ENCODE measurements at regions not wholly inside any gene's neighbourhood (a gene's known extent, or its start where the extent isn't known, plus 50 kb on each side); places are given as distances from the start of the nearest gene placed in this dataset.

- no peak for DNase-seq (ENCODE audit: low read depth, low spot score)
Observed at GRCh38 chr6:132244744-132245143, 156.5 kb downstream of the MOXD1 start.

GRCh38 chr6:132236744-132237143, 164.5 kb downstream of the MOXD1 start:
- DNase-seq (ENCODE audit: low read depth, low spot score): peak; percentile 35

DNA sequence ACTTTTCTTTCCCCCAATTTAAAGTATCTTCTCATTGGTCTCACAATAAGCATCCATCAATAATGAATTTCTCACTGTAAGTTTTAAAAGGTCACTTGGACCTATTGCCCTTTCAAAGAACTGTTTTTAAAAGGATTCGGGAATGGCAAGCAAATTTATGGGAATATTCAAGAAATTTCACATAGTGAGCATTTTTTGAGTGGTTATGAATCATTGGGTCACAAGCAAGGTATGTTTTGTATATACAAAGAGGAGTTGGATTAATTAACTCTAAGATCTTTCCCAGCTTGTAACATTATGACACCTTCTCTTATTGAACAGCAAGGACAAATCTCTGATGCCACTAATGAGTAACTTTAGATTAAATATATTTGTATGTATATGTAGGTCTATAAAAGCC, 165.0 kb downstream of the MOXD1 start:
- peak; percentile 30 for DNase-seq (ENCODE audit: low read depth, low spot score)

DNA sequence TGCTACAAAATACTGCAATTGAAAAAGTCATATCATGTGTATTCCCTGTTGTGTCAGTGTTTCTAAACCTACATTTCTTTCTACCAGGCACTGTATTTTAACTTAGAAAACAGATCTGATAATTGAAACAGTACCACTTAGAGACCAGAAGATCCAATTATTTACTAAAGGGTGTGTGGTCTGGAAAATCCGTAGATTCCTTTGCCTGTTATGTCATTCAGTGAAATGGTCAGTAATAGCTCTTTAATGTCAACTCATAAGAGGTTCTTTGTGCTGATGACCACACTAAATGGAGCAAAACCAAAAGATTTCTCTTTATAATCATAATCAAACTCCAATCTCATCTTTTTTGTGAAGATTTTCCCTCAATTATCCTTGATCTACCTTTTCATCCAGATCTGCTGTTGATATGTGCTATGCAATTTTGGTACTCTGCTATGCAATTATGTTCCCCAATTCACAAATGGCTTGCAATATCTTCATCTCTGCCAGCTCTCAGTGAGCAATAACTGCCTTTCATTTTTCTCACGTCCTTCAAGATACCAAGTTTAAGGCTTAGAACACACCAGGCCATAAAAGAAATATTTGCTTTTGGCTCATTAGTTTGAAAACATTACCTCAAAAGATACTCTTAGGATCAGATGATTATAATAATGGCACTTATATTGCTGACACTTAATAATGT, 165.5 kb downstream of the MOXD1 start:
- DNase-seq (ENCODE audit: low read depth, low spot score): peak; percentile 35

DNA sequence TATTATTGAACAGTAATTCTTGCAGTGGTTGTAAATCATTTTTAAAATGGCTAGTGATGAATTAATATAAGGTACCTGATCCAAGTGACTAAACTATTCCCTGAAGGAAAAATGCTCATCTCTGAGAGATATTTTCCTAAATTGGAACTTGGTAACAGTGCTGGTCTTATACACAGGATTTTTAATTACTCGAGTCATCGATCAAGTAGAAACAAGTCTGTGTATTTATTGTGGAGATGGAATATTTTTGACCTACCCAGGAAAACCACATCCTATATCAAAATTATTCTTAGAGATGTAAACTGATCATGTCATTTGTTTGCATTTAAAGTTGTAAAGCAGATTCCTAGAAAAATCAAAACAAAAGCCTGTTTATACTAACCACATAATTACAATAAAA, 166.9 kb downstream of the MOXD1 start:
- DNase-seq (ENCODE audit: low read depth, low spot score): no peak

DNA sequence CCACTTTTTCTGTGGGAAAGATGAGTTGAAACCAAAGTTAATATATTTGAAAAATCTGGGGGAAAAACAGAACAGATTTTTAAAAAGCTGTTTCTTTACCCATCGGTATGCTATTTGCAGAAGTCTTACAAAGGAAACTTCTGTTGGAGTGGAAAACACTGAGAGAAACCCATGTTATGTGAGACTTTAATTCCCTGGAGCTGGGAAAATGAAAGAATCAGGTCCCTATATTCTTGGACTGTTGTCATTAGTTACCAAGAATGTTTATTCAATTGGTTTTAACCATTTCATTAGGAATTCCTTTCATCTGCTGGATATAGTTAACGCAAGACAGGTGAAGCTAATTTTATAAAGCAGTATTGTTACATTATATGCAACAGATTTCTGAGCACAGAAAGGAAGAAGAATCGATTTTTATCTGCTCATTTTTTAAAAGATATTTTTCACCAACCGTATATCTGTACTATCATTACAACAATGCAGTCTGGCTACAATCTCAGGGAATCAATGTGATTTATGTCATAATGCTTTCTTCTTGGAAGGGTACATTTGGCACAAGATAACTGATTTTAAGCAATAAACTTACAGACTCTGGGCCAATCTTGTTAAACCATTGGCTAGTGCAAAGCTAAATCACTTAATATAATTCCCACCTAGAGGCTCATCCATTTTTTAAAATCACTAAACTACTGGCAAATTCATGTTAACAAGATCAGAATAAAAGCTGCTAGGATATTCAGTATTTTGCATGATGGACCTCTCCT, 170.0 kb downstream of the MOXD1 start:
- no peak for DNase-seq (ENCODE audit: low read depth, low spot score)

GRCh38 chr6:132228894-132229293, 172.4 kb downstream of the MOXD1 start:
- peak; percentile 49 for DNase-seq (ENCODE audit: low read depth, low spot score)

DNA sequence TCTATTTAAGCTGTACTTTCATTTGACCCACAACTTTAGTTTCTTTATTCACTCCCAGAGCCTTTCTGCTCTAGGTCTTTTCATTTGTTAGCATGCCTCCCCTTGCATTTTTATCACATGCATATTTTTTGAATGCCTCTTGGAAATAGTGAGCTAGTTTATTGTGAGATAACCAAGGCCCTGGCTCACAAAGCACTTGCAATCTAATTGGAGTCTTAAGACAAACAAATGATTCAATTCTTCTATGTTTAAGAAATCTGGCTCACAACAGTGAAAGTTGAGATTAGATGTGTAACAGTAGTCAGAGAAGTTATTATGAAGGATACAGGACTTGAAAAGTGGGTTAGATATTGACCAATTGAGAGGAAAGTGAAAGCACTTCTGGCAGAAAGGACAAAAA, 173.4 kb downstream of the MOXD1 start:
- peak; percentile 76 for DNase-seq (ENCODE audit: low read depth, low spot score)

DNA sequence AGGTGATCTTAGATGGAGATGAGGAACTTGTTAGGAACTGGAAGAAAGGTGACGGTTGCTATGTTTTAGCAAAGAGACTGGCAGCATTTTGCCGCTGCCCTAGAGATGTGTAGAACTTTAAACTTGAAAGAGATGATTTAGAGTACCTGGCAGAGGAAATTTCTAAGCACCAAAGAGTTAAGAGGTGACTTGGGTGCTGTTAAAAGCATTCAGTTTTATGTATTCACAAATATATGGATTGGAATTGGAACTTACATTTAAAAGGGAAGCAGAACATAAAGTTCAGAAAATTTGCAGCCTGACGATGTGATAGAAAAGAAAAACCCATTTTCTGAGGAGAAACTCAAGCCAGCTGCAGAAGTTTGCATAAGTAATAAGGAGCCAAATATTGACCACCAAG, 176.3 kb downstream of the MOXD1 start:
- no peak for DNase-seq (ENCODE audit: low read depth, low spot score)

- DNase-seq (ENCODE audit: low read depth, low spot score): no peak
Observed at GRCh38 chr6:132220800-132221199, 180.5 kb downstream of the MOXD1 start.

DNA sequence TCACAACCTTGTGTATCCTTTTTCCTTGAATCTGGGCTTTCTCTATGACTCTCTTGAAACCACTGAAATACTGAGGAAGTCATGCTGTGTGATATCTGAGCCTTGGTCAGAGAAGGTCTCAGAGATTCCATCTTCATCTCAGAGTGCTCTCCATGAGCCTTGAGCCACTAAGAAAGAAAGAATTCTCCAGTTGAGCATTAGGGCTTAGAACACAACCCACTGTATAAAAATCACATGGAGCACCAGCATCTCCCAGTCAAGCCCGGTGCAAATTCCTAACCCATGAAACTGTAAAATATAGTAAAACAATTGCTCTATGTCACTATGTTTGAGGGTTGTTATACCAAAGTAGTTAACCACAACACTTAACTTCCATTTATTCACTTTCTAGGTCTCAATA, 181.4 kb downstream of the MOXD1 start:
- no peak for DNase-seq (ENCODE audit: low read depth, low spot score)

DNA sequence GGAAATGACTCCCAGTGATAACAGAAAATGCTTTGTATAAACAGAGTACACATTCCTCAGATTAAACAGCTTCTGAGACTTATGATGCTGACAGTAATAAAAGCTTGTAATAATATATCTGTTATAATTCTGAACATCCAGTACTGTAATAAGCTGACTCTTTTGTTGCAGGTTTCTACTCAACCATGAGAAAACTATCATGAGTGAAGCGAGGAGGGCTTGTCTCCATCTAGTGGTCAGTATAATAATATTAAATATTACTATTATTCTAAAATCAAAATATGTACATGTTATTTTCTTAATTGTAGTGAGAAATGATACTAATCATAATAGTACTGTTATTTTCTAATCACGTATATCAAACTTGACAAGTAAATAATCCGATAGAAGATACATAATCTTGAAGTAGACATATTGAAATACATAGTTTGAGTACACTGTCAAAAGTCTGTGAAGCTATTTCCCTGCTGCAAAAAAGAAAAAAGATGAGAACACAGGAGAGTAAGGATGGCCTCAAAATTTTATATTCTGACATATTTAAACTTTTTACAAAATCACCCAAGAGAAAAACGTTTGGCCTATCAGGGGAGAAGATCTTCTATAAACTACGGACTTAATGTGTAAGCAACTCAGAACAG, 183.1 kb downstream of the MOXD1 start:
- peak; percentile 48 for DNase-seq (ENCODE audit: low read depth, low spot score)

DNA sequence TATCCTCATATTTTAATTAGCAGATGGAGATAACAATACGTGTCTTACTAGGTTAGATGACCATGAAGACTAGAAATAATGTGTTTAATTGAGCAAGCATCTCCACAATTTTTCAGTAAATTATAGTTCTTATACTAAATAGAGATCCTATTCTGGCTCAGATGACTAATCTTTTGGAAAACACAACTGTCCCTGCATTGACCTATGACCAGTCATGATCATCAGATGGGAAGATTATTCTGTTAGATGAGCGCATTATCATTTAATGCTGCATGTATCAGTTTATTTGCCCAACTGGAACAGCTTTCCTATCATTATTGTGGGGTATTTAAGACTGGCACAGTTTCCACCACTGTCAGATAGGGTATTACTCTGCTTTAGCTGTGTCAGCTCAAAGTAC, 185.5 kb downstream of the MOXD1 start:
- no peak for DNase-seq (ENCODE audit: low read depth, low spot score)

GRCh38 chr6:132214716-132215115, 186.6 kb downstream of the MOXD1 start:
- DNase-seq (ENCODE audit: low read depth, low spot score): no peak

- no peak for DNase-seq (ENCODE audit: low read depth, low spot score)
Observed at GRCh38 chr6:132213732-132214131, 187.5 kb downstream of the MOXD1 start.

- DNase-seq (ENCODE audit: low read depth, low spot score): no peak
Observed at GRCh38 chr6:132213191-132213590, 188.1 kb downstream of the MOXD1 start.

- DNase-seq (ENCODE audit: low read depth, low spot score): no peak
Observed at GRCh38 chr6:132210886-132211563, 190.2 kb downstream of the MOXD1 start.

- DNase-seq (ENCODE audit: low read depth, low spot score): no peak
Observed at GRCh38 chr6:132209351-132209750, 191.9 kb downstream of the MOXD1 start.

GRCh38 chr6:132207991-132208390, 193.3 kb downstream of the MOXD1 start:
- no peak for DNase-seq (ENCODE audit: low read depth, low spot score)

- peak; percentile 89 for DNase-seq (ENCODE audit: low read depth, low spot score)
Observed at GRCh38 chr6:132205946-132206345, 195.3 kb downstream of the MOXD1 start.

DNA sequence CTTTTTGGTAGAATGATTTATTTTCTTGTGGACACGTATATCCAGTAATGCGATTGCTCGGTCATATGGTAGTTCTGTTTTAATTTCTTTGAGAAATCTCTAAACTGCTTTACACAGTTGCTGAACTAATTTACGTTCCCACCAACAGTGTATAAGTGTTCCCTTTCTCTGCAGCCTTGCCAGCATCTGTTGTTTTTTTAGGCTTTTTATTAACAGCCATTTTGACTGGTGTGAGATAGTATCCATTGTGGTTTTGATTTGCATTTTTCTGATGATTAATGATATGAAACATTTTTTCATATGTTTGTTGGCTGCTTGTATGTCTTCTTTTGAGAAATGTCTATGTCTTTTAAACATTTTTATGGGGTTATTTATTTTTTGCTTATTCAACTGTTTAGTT, 196.7 kb downstream of the MOXD1 start:
- no peak for DNase-seq (ENCODE audit: low read depth, low spot score)

GRCh38 chr6:132202574-132202973, 198.7 kb downstream of the MOXD1 start:
- no peak for DNase-seq (ENCODE audit: low read depth, low spot score)

All from astrocyte of the hippocampus (primary cell).